Kidney epithelial cell (primary cell): ENCODE measurements at regions not wholly inside any gene's neighbourhood (a gene's known extent, or its start where the extent isn't known, plus 50 kb on each side); places are given as distances from the start of the nearest gene placed in this dataset.

Source experiments
- DNase-seq: peaks from one replicate; pipeline ENCODE4 v3.0.0-alpha.2; 2010; ENCODE audit warnings: low read depth
- H3K27me3 ChIP-seq: 2 replicates; pipeline ENCODE4 v1.6.0; 2011; ENCODE audit warnings: low read length; ENCODE audit not compliant: control insufficient read depth, insufficient read depth
- H3K36me3 ChIP-seq: 2 replicates; pipeline ENCODE4 v1.5.1; 2011; ENCODE audit warnings: low read length; ENCODE audit not compliant: control insufficient read depth, insufficient read depth
- H3K4me3 ChIP-seq: 2 replicates; pipeline ENCODE4 v1.5.1; 2011; ENCODE audit warnings: low read depth, mild to moderate bottlenecking, control low read depth, low read length
- TF ChIP-seq, protein P1 (sequence below): IDR thresholded peaks from 2 replicates; pipeline ENCODE4 v1.5.1; 2011; ENCODE audit warnings: mild to moderate bottlenecking, moderate library complexity, low read length, control low read depth, inconsistent platforms; ENCODE audit not compliant: insufficient read depth, poor library complexity, severe bottlenecking

DNA sequence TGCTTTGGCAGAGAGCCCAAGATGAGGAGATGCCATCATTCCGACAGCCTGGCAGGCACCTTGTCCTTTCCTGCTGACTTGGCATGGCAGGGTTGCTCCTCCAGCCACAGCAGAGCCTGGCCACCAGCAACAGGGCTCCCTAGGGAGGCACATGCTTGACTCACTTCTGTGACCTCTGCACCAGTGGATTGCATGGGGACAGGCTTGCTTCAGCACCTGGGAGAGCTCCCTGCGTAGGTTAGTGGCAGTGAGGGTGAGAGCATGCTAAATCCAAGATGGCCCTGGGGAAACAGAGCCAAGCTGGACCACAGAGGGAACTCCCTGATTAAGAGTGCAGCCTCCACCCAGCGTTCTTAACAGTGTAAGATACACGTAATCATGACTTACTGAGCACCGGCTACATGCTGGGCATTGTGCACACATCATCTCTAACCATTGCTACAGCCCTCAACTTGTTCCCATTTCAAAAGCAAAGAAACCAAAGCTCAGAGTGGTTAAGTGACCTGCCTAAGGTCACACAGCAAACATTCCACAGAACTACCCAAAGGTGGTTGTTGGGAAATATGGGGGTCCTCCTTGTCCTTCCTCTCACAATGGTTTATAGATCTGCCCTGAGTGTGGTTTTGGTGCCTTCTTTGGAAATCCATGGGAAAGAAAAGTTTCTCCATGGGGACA lies 116.6 kb upstream of the UQCRFS1 start:
- no peak for DNase-seq
- TF ChIP-seq, protein P1, sequence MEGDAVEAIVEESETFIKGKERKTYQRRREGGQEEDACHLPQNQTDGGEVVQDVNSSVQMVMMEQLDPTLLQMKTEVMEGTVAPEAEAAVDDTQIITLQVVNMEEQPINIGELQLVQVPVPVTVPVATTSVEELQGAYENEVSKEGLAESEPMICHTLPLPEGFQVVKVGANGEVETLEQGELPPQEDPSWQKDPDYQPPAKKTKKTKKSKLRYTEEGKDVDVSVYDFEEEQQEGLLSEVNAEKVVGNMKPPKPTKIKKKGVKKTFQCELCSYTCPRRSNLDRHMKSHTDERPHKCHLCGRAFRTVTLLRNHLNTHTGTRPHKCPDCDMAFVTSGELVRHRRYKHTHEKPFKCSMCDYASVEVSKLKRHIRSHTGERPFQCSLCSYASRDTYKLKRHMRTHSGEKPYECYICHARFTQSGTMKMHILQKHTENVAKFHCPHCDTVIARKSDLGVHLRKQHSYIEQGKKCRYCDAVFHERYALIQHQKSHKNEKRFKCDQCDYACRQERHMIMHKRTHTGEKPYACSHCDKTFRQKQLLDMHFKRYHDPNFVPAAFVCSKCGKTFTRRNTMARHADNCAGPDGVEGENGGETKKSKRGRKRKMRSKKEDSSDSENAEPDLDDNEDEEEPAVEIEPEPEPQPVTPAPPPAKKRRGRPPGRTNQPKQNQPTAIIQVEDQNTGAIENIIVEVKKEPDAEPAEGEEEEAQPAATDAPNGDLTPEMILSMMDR: no peak
- Histone ChIP-seq H3K4me3 (no peak overlapping the region), H3K36me3 (no peaks in the 10 kb centered on the region), H3K27me3 (no peaks in the 10 kb centered on the region)

DNA sequence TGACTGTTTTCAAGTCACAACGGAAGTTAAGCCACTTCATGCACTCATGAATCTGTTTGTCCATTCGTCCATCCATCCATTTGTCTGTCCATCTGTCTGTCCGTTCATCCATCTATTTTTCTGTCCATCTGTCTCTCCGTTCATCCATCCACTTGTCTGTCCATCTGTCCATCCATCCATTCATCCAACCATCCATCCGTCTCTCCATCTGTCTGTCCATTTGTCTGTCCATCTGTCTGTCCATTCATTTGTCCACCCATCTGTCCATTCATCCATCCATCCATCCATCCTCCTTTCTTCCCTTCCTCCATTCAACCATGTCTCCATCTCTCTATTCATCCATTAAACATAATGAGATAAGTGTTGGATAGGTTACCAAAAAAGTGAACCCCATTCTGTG lies 123.5 kb upstream of the UQCRFS1 start:
- Histone ChIP-seq H3K36me3 (no peaks in the 10 kb centered on the region), H3K4me3 (no peak overlapping the region), H3K27me3 (no peaks in the 10 kb centered on the region)
- TF ChIP-seq, protein P1: no peak
- DNase-seq: no peak

DNA sequence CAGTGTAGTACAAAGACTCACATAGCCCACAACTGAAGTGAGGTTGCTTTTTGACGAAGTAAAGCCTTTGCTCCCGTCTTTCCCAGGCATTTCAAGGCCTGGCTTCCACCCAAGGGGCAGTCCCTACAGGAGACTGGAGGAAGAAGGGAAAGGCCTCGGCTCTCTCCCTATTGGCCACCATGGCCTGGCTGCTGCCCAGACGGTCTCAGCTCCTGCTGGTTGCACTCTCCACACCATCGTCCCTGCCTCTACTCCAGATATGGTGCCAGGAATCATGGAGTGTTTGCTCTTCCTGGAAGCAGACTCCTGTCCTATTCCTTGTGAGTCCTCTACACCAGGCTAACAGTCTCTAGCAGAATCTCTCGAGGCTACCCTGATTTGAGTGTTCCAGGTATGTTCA lies 124.1 kb upstream of the UQCRFS1 start:
- no peak overlapping the region for H3K4me3 ChIP-seq
- no peaks in the 10 kb centered on the region for H3K27me3 ChIP-seq
- TF ChIP-seq, protein P1: no peak
- no peaks in the 10 kb centered on the region for H3K36me3 ChIP-seq
- no peak for DNase-seq

DNA sequence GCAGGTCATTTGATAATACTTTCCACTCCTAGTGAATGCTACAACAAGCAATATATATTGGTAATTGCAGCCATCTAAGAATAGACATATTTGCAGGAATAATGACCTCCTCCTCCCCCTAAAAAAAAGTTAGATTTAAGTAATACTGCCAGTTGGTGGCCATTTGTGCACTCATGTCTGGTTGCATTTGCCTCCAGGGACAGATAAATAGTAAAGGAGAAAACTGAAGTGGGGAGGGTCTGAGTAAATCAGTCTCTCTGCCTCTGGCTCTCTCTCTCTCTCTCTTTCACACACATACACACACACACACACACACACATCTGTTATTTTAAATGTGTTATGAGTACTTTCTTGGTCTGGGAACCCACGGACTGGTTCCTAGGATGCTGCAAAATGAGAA lies 125.5 kb upstream of the UQCRFS1 start:
- H3K4me3 ChIP-seq: no peak overlapping the region
- H3K36me3 ChIP-seq: no peaks in the 10 kb centered on the region
- TF ChIP-seq, protein P1: no peak
- H3K27me3 ChIP-seq: no peaks in the 10 kb centered on the region
- no peak for DNase-seq

DNA sequence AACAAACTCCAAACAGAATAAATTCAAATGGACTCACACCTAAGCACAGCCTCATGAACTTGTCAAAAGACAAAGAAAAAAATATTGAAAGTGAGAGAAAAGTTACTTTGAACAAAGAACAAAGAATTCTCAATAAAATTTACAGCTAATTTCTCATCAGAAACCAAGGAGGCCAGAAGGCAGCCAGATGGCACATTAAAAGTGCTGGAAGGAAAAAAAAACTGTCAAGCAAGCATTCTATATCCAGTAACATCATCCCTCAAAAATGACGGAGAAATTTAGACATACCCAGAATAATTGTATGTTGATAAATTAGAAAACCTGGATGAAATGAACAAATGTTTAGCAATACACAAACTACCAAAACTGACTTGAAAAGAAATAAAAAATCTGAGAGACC lies 129.8 kb upstream of the UQCRFS1 start:
- TF ChIP-seq, protein P1: no peak
- Histone ChIP-seq H3K36me3 (no peaks in the 10 kb centered on the region), H3K27me3 (no peaks in the 10 kb centered on the region), H3K4me3 (no peak overlapping the region)
- no peak for DNase-seq

DNA sequence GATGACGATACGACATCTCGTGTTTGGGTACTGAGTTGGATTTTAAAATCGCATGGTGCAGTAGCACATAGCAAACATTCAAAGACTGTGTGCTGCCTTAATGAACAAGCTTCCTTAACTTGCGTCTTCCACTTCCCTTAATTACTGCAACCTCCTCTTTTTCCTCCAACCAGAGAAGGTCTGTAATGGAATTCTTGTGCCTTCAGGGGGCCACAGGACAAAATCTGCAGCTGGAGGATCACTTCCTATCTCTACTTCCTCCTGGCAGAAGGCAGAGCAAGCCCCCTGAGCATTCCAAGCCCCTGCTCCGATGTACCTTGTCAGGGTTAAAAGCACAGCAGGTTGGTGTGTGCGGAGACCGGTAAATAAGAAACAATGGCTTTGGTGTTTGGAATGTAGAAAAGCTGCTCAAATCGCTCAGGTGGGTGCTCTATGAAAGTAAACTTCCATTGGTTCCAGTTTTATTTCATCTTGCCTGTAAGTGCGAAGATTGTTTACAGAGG lies 151.3 kb upstream of the UQCRFS1 start:
- H3K4me3 ChIP-seq: no peak overlapping the region
- H3K36me3 ChIP-seq: no peaks in the 10 kb centered on the region
- DNase-seq: no peak
- TF ChIP-seq, protein P1: no peak
- no peaks in the 10 kb centered on the region for H3K27me3 ChIP-seq
